ENCODE measurements at regions not wholly inside any gene's neighbourhood (a gene's known extent, or its start where the extent isn't known, plus 50 kb on each side); places are given as distances from the start of the nearest gene placed in this dataset.

DNA sequence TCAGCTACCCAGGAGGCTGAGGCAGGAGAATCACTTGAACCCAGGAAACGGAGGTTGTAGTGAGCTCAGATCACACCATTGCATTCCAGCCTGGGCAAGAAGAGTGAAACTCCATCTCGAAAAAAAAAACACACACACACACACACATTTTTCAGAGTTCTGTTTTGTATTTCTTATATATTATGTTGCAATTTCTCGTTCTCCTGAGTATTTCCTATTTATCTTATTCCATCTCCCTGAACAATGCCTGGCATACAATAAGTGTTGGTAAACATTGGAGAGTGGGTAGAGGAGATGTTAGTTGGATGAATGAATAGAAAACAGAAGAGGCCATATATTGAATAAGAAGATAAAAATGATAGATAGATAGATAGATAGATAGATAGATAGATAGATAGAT lies 167.8 kb upstream of the CDH5 start:
- TF ChIP-seq SUZ12 (IDR thresholded peaks at IDR 0.05; ENCODE audit: low read length) (no peak), CHD1 (IDR thresholded peaks at IDR 0.05; ENCODE audit: low read depth, low read length) (no peak), SRF (IDR thresholded peaks at IDR 0.05; ENCODE audit: low read depth, low read length) (no peak), CEBPB (IDR thresholded peaks at IDR 0.05; ENCODE audit: low read depth, low read length) (no peak), RAD21 (IDR thresholded peaks at IDR 0.05 in 1 of 2, conservative IDR thresholded peaks at IDR 0.05 in 1 of 2; ENCODE audit: low read depth in 2 of 2, low read length in 2 of 2) (no peak), POLR2AphosphoS5 (IDR thresholded peaks at IDR 0.05; ENCODE audit: low read depth, low read length) (no peak), KDM4A (IDR thresholded peaks at IDR 0.05; ENCODE audit: low read depth, low read length, severe bottlenecking) (no peak), YY1 (IDR thresholded peaks at IDR 0.05; ENCODE audit: low read depth, low read length) (no peak)
- TF ChIP-seq, protein P1, sequence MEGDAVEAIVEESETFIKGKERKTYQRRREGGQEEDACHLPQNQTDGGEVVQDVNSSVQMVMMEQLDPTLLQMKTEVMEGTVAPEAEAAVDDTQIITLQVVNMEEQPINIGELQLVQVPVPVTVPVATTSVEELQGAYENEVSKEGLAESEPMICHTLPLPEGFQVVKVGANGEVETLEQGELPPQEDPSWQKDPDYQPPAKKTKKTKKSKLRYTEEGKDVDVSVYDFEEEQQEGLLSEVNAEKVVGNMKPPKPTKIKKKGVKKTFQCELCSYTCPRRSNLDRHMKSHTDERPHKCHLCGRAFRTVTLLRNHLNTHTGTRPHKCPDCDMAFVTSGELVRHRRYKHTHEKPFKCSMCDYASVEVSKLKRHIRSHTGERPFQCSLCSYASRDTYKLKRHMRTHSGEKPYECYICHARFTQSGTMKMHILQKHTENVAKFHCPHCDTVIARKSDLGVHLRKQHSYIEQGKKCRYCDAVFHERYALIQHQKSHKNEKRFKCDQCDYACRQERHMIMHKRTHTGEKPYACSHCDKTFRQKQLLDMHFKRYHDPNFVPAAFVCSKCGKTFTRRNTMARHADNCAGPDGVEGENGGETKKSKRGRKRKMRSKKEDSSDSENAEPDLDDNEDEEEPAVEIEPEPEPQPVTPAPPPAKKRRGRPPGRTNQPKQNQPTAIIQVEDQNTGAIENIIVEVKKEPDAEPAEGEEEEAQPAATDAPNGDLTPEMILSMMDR (IDR thresholded peaks at IDR 0.05; ENCODE audit: control extremely low read depth in 1 of 3, insufficient read depth in 1 of 3, low read depth in 1 of 3, low read length in 3 of 3) = no peak

Measured in H1 (cell line).